A673 (cell line): ENCODE measurements at regions not wholly inside any gene's neighbourhood (a gene's known extent, or its start where the extent isn't known, plus 50 kb on each side); places are given as distances from the start of the nearest gene placed in this dataset.

Source experiments
- EZH2 ChIP-seq: fragments of 200-600 bp; sonication (generic); IDR thresholded peaks from 2 replicates; pipeline ENCODE4 v1.6.1; 2017; ENCODE audit warnings: borderline replicate concordance, low read depth, mild to moderate bottlenecking, mixed read lengths, antibody characterized with exemption, low read length; ENCODE audit not compliant: poor library complexity, severe bottlenecking
- TF ChIP-seq, protein P1 (sequence below): fragments of 300-800, 200-600 bp; sonication (generic); conservative IDR thresholded peaks from 2 replicates; pipeline ENCODE4 v1.5.1; 2017; ENCODE audit warnings: low read depth, mild to moderate bottlenecking, antibody characterized with exemption, low read length, moderate library complexity, mixed read lengths

DNA sequence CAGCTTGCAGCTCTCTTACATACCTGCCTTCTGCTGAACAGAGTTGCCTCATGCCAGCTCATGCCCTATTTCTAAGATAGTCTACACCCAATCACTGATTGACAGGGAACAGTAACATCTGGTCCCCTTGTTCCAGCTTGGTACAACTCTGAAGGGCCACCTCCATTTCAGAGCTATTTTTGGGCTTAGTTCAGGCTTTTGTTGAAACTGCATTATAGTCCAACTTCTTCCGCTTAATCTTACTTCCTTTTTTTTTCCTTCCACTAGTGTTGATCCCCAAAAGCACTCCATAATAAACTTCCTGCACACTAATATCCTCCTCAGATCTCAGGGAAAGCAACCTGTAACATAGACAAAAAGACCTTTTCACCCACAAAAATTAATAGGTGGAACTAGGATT lies 65.7 kb upstream of the TNFRSF21 start:
- TF ChIP-seq, protein P1, sequence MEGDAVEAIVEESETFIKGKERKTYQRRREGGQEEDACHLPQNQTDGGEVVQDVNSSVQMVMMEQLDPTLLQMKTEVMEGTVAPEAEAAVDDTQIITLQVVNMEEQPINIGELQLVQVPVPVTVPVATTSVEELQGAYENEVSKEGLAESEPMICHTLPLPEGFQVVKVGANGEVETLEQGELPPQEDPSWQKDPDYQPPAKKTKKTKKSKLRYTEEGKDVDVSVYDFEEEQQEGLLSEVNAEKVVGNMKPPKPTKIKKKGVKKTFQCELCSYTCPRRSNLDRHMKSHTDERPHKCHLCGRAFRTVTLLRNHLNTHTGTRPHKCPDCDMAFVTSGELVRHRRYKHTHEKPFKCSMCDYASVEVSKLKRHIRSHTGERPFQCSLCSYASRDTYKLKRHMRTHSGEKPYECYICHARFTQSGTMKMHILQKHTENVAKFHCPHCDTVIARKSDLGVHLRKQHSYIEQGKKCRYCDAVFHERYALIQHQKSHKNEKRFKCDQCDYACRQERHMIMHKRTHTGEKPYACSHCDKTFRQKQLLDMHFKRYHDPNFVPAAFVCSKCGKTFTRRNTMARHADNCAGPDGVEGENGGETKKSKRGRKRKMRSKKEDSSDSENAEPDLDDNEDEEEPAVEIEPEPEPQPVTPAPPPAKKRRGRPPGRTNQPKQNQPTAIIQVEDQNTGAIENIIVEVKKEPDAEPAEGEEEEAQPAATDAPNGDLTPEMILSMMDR: no peak
- TF ChIP-seq EZH2: no peak
